ENCODE measurements at regions not wholly inside any gene's neighbourhood (a gene's known extent, or its start where the extent isn't known, plus 50 kb on each side); places are given as distances from the start of the nearest gene placed in this dataset.

DNA sequence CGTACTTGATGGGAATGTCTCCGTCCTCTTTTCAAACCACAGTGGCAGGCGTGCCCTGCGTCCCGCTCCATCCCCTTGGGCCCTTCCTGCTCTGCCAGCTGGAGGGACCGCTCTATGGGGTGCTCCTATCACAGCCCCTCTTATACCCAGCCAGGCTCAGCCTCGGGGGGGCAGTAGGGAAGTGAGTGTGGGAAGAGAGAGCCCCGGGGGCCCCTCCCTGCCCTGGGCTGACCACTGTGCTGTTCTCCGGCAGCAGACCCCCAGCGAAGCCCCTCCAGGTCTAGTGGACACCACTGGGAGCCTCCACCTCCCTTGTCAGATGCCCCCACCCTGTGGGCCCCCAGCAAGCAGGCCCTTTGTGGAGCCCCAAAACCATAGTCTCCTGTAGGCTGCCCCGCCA, 572.5 kb downstream of the BRD1 start:
- TF ChIP-seq, protein P1, sequence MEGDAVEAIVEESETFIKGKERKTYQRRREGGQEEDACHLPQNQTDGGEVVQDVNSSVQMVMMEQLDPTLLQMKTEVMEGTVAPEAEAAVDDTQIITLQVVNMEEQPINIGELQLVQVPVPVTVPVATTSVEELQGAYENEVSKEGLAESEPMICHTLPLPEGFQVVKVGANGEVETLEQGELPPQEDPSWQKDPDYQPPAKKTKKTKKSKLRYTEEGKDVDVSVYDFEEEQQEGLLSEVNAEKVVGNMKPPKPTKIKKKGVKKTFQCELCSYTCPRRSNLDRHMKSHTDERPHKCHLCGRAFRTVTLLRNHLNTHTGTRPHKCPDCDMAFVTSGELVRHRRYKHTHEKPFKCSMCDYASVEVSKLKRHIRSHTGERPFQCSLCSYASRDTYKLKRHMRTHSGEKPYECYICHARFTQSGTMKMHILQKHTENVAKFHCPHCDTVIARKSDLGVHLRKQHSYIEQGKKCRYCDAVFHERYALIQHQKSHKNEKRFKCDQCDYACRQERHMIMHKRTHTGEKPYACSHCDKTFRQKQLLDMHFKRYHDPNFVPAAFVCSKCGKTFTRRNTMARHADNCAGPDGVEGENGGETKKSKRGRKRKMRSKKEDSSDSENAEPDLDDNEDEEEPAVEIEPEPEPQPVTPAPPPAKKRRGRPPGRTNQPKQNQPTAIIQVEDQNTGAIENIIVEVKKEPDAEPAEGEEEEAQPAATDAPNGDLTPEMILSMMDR (IDR thresholded peaks at IDR 0.05): no peak
- no peak for TF ChIP-seq POLR2A (IDR thresholded peaks at IDR 0.05)
